Liver (tissue), 8 donors: ENCODE measurements at regions not wholly inside any gene's neighbourhood (a gene's known extent, or its start where the extent isn't known, plus 50 kb on each side); places are given as distances from the start of the nearest gene placed in this dataset.

Experiments used
- DNase-seq: peaks from one replicate; pipeline ENCODE4 v3.0.0-alpha.2; 2017; ENCODE audit warnings: low spot score
- H3K27ac ChIP-seq, 2 donors: one replicate each; pipeline ENCODE4 v1.7.0; 2013; ENCODE audit warnings: inconsistent platforms in 2 of 2, low read length in 2 of 2, control low read depth in 1 of 2, low read depth in 1 of 2, mild to moderate bottlenecking in 1 of 2
- H3K27me3 ChIP-seq, 4 donors: one replicate each; pipeline versions ENCODE4 v1.6.1 to v1.7.0; 2013; ENCODE audit warnings: low read length in 3 of 4, inconsistent platforms in 1 of 4, mild to moderate bottlenecking in 1 of 4, moderate library complexity in 1 of 4; ENCODE audit not compliant: control insufficient read depth in 4 of 4, insufficient read depth in 4 of 4
- H3K36me3 ChIP-seq, 4 donors: one replicate each; pipeline versions ENCODE4 v1.6.1 to v1.7.0; 2013; ENCODE audit warnings: low read length in 3 of 4, mild to moderate bottlenecking in 3 of 4, low read depth in 1 of 4, moderate library complexity in 1 of 4; ENCODE audit not compliant: control insufficient read depth in 4 of 4, insufficient read depth in 3 of 4
- H3K4me1 ChIP-seq, 4 donors: one replicate each; pipeline versions ENCODE4 v1.6.1 to v1.7.0; 2013; ENCODE audit warnings: low read length in 3 of 4, mild to moderate bottlenecking in 3 of 4, moderate library complexity in 1 of 4; ENCODE audit not compliant: control insufficient read depth in 4 of 4, insufficient read depth in 4 of 4
- H3K4me3 ChIP-seq, 3 donors: one replicate each; pipeline versions ENCODE4 v1.6.1 to v1.7.0; 2013; ENCODE audit warnings: low read length in 3 of 3, control low read depth in 1 of 3, low read depth in 1 of 3, mild to moderate bottlenecking in 1 of 3
- H3K9ac ChIP-seq, 2 donors: one replicate each; pipeline ENCODE4 v1.7.0; 2013; ENCODE audit warnings: low read length in 2 of 2, mild to moderate bottlenecking in 2 of 2, moderate library complexity in 2 of 2, control low read depth in 1 of 2, low read depth in 1 of 2
- H3K9me3 ChIP-seq, 4 donors: one replicate each; pipeline versions ENCODE4 v1.6.1 to v1.7.0; 2013; ENCODE audit warnings: low read length in 3 of 4; ENCODE audit not compliant: control insufficient read depth in 4 of 4
- EGR1 ChIP-seq, 2 donors: IDR thresholded peaks; 2 replicates each; pipeline ENCODE4 v1.6.1; 2016 to 2018; ENCODE audit warnings: antibody characterized with exemption in 2 of 2, low read depth in 2 of 2
- FOXA1 ChIP-seq: IDR thresholded peaks from 2 replicates; pipeline ENCODE4 v1.6.1; 2016; ENCODE audit warnings: antibody characterized with exemption
- FOXA2 ChIP-seq: IDR thresholded peaks from 2 replicates; pipeline ENCODE4 v1.6.1; 2016; ENCODE audit warnings: antibody characterized with exemption
- GABPA ChIP-seq, 2 donors: IDR thresholded peaks in 1 of 2; conservative IDR thresholded peaks in 1 of 2; 2 replicates each; pipeline ENCODE4 v1.6.1; 2016; ENCODE audit warnings: antibody characterized with exemption in 2 of 2, mild to moderate bottlenecking in 1 of 2, moderate library complexity in 1 of 2
- HNF4A ChIP-seq, 2 donors: conservative IDR thresholded peaks; 2 replicates each; pipeline ENCODE4 v1.6.1; 2016; ENCODE audit warnings: antibody characterized with exemption in 2 of 2, mild to moderate bottlenecking in 2 of 2
- HNF4G ChIP-seq: IDR thresholded peaks from 2 replicates; pipeline ENCODE4 v1.6.1; 2016; ENCODE audit warnings: antibody characterized with exemption
- JUND ChIP-seq, 2 donors: IDR thresholded peaks; 2 replicates each; pipeline ENCODE4 v1.6.1; 2016; ENCODE audit warnings: antibody characterized with exemption in 2 of 2
- NR2F2 ChIP-seq: IDR thresholded peaks from 2 replicates; pipeline ENCODE4 v1.6.1; 2016; ENCODE audit warnings: antibody characterized with exemption
- RAD21 ChIP-seq, 2 donors: IDR thresholded peaks; 2 replicates each; pipeline ENCODE4 v1.6.1; 2016; ENCODE audit warnings: antibody characterized with exemption in 2 of 2, mild to moderate bottlenecking in 2 of 2
- RXRA ChIP-seq, 2 donors: IDR thresholded peaks; 2 replicates each; pipeline ENCODE4 v1.6.1; 2017 to 2018; ENCODE audit warnings: antibody characterized with exemption in 2 of 2, mild to moderate bottlenecking in 1 of 2
- SP1 ChIP-seq: IDR thresholded peaks from 2 replicates; pipeline ENCODE4 v1.6.1; 2018; ENCODE audit warnings: antibody characterized with exemption, mild to moderate bottlenecking
- TAF1 ChIP-seq: conservative IDR thresholded peaks from 2 replicates; pipeline ENCODE4 v1.6.1; 2016; ENCODE audit warnings: antibody characterized with exemption, mild to moderate bottlenecking
- WGBS: extraction: QIAGEN DNeasy Blood & Tissue Kit; methylation state at CpG from one replicate; pipeline ENCODE4 v1.1.7; 2013; 5-methylcytosine and 5-hydroxymethylcytosine counted together
- TF ChIP-seq, protein P1 (sequence below): IDR thresholded peaks from 2 replicates; pipeline ENCODE4 v1.6.1; 2016; ENCODE audit warnings: antibody characterized with exemption
- TF ChIP-seq, protein P2 (sequence below): fragments of 150-350 bp; IDR thresholded peaks from 2 replicates; pipeline ENCODE4 v1.5.1; 2017; ENCODE audit warnings: improper control_type of control experiment, low read depth, low read length; ENCODE audit not compliant: missing input control
- TF ChIP-seq, protein P3 (sequence below): IDR thresholded peaks from 2 replicates; pipeline ENCODE4 v1.6.1; 2016; ENCODE audit warnings: antibody characterized with exemption
- TF ChIP-seq, protein P4 (sequence below): IDR thresholded peaks from 2 replicates; pipeline ENCODE4 v1.6.1; 2016; ENCODE audit warnings: antibody characterized with exemption, mild to moderate bottlenecking
- TF ChIP-seq, protein P5 (sequence below): IDR thresholded peaks from 2 replicates; pipeline ENCODE4 v1.6.1; 2016; ENCODE audit warnings: antibody characterized with exemption
- donor health status: healthy.
- donor health status: healthy.
- donor health status: healthy.
- donor health status: healthy.
- donor health status: healthy.

DNA sequence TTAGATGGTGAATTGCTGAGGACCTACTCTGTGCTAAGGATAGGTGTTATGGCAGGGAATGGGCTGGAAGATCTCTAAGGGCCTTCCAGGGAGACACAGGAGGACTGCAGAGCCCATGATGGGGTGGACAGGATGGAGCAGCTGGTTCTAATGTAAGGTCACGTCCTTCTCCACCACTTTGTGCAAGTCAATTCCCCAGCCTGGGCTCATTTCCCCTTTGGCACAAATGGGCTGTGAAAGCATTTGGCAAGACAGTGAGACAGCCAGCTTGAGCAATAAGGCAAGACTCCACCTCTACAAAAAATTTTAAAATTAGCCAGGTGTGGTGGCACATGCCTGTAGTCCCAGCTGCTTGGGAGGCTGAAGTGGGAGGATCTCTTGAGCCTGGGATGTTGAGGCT lies 81.4 kb upstream of the THY1 start:
- Histone ChIP-seq H3K27me3 (no peaks in the 10 kb centered on the region), H3K36me3 (no peaks in the 10 kb centered on the region), H3K27ac (no peak overlapping the region), H3K9me3 (no peaks in the 10 kb centered on the region), H3K4me3 (no peak overlapping the region), H3K4me1 (no peaks in the 10 kb centered on the region), H3K9ac (no peak overlapping the region)
- 80% methylated on average over 1 of the region's 1 CpG for WGBS
- DNase-seq = no peak
- TF ChIP-seq, protein P1, sequence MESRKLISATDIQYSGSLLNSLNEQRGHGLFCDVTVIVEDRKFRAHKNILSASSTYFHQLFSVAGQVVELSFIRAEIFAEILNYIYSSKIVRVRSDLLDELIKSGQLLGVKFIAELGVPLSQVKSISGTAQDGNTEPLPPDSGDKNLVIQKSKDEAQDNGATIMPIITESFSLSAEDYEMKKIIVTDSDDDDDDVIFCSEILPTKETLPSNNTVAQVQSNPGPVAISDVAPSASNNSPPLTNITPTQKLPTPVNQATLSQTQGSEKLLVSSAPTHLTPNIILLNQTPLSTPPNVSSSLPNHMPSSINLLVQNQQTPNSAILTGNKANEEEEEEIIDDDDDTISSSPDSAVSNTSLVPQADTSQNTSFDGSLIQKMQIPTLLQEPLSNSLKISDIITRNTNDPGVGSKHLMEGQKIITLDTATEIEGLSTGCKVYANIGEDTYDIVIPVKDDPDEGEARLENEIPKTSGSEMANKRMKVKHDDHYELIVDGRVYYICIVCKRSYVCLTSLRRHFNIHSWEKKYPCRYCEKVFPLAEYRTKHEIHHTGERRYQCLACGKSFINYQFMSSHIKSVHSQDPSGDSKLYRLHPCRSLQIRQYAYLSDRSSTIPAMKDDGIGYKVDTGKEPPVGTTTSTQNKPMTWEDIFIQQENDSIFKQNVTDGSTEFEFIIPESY = no peak
- TF ChIP-seq RAD21 (IDR thresholded peaks at IDR 0.05) = no peak
- no peak for TF ChIP-seq HNF4A (conservative IDR thresholded peaks at IDR 0.05)
- TF ChIP-seq, protein P2, sequence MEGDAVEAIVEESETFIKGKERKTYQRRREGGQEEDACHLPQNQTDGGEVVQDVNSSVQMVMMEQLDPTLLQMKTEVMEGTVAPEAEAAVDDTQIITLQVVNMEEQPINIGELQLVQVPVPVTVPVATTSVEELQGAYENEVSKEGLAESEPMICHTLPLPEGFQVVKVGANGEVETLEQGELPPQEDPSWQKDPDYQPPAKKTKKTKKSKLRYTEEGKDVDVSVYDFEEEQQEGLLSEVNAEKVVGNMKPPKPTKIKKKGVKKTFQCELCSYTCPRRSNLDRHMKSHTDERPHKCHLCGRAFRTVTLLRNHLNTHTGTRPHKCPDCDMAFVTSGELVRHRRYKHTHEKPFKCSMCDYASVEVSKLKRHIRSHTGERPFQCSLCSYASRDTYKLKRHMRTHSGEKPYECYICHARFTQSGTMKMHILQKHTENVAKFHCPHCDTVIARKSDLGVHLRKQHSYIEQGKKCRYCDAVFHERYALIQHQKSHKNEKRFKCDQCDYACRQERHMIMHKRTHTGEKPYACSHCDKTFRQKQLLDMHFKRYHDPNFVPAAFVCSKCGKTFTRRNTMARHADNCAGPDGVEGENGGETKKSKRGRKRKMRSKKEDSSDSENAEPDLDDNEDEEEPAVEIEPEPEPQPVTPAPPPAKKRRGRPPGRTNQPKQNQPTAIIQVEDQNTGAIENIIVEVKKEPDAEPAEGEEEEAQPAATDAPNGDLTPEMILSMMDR = no peak
- no peak for TF ChIP-seq TAF1
- TF ChIP-seq JUND (IDR thresholded peaks at IDR 0.05) = no peak
- TF ChIP-seq NR2F2 = no peak
- TF ChIP-seq, protein P3, sequence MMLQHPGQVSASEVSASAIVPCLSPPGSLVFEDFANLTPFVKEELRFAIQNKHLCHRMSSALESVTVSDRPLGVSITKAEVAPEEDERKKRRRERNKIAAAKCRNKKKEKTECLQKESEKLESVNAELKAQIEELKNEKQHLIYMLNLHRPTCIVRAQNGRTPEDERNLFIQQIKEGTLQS = no peak
- TF ChIP-seq, protein P4, sequence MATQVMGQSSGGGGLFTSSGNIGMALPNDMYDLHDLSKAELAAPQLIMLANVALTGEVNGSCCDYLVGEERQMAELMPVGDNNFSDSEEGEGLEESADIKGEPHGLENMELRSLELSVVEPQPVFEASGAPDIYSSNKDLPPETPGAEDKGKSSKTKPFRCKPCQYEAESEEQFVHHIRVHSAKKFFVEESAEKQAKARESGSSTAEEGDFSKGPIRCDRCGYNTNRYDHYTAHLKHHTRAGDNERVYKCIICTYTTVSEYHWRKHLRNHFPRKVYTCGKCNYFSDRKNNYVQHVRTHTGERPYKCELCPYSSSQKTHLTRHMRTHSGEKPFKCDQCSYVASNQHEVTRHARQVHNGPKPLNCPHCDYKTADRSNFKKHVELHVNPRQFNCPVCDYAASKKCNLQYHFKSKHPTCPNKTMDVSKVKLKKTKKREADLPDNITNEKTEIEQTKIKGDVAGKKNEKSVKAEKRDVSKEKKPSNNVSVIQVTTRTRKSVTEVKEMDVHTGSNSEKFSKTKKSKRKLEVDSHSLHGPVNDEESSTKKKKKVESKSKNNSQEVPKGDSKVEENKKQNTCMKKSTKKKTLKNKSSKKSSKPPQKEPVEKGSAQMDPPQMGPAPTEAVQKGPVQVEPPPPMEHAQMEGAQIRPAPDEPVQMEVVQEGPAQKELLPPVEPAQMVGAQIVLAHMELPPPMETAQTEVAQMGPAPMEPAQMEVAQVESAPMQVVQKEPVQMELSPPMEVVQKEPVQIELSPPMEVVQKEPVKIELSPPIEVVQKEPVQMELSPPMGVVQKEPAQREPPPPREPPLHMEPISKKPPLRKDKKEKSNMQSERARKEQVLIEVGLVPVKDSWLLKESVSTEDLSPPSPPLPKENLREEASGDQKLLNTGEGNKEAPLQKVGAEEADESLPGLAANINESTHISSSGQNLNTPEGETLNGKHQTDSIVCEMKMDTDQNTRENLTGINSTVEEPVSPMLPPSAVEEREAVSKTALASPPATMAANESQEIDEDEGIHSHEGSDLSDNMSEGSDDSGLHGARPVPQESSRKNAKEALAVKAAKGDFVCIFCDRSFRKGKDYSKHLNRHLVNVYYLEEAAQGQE = no peak
- no peak for TF ChIP-seq HNF4G
- TF ChIP-seq RXRA (IDR thresholded peaks at IDR 0.05) = no peak
- TF ChIP-seq SP1 = no peak
- TF ChIP-seq, protein P5, sequence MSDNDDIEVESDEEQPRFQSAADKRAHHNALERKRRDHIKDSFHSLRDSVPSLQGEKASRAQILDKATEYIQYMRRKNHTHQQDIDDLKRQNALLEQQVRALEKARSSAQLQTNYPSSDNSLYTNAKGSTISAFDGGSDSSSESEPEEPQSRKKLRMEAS = no peak
- no peak for TF ChIP-seq EGR1 (IDR thresholded peaks at IDR 0.05; ENCODE audit: low read depth in 2 of 2)
- TF ChIP-seq FOXA1 = no peak
- TF ChIP-seq FOXA2 = no peak

DNA sequence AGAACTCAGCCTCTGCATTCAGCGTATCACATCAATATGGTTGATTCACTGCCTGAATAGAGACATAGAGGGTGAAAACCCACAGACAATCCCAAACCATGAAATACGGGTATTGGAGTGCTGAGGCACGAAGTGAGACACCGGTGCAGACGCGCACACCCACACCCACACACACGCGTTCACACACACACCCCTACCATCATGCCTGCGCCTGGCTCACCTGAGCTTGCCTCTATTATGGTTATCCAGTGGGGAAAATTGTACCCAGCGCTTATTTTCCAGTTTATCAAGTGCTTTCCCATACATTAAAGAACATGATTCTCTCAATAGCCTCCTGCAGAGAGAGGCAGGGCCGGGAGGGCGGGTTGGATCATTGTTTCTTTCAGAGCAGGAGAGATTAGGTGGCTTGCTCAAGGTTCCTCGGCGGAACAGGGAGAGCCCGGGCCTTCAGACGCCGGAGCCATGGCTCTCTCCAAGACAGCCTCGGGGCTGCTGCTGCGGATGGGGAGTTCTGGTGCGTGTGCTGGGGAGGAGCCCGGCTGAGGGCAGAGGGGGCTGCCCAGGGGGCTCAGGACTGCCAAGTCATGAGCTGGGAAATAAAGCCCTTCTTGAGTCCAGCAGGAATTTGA lies 78.9 kb upstream of the THY1 start:
- 57% methylated on average over 21 of the region's 21 CpGs for WGBS

More for the DNA sequence above, 78.9 kb upstream of the THY1 start:
- no peak overlapping the region for H3K27ac ChIP-seq
- no peak overlapping the region for H3K9ac ChIP-seq
- TF ChIP-seq GABPA (IDR thresholded peaks at IDR 0.05 in 1 of 2, conservative IDR thresholded peaks at IDR 0.05 in 1 of 2) (no peak), TAF1 (no peak), SP1 (no peak), EGR1 (IDR thresholded peaks at IDR 0.05; ENCODE audit: low read depth in 2 of 2) (no peak), HNF4G (no peak)
- TF ChIP-seq, protein P1 = no peak
- TF ChIP-seq, protein P4 = no peak
- DNase-seq = no peak
- no peaks in the 10 kb centered on the region for H3K4me1 ChIP-seq
- no peak overlapping the region for H3K4me3 ChIP-seq
- H3K36me3 ChIP-seq = no peaks in the 10 kb centered on the region
- no peaks in the 10 kb centered on the region for H3K9me3 ChIP-seq
- H3K27me3 ChIP-seq = no peaks in the 10 kb centered on the region
